Activated CD4-positive, alpha-beta T cell treated with anti-CD3 and anti-CD28 coated beads for 4 hours (primary cell): ENCODE measurements at regions not wholly inside any gene's neighbourhood (a gene's known extent, or its start where the extent isn't known, plus 50 kb on each side); places are given as distances from the start of the nearest gene placed in this dataset.

ENCODE experiments used
- DNase-seq, 2 donors: peaks; one replicate each; pipeline ENCODE4 v3.0.0-alpha.2; 2020

DNA sequence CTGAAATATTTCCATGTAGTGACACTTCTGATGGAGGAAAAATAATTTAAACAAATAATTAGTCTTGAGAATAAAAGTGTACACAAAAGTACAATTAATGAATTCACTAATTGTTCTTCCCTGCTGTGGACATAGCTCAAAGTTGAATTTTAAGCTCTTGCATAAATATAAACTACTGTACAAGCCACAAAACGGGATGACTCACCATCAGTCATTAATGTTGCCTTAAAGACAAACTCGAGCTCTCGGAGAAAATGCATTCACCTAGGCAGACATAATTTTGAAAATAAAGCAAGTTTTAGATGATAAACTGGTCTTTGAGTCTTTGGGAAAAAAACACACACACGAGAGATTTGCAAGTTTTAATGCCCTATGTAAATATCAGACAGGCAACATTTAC, 436.4 kb downstream of the ZNF521 start:
- no peak for DNase-seq

DNA sequence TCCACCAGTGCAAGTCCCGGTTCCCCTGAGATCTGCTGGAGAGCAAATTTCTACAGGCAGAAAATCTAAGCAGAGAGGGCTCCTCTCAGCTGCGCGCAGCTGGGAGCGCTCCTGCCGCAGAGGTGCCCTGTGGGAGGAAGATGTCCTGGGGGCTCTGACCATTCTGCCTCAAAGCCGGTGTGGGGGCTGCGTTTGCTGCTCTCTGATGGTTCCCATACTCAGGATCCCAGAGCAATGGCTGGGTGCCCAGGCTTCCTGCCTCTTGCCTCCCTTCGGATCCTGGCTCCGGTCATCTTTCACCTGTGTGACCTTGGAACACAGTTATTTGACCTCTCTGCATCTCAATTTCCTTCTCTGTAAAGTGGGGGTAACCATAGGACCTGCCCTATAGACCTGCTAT, 434.2 kb downstream of the ZNF521 start:
- DNase-seq, result no peak

DNA sequence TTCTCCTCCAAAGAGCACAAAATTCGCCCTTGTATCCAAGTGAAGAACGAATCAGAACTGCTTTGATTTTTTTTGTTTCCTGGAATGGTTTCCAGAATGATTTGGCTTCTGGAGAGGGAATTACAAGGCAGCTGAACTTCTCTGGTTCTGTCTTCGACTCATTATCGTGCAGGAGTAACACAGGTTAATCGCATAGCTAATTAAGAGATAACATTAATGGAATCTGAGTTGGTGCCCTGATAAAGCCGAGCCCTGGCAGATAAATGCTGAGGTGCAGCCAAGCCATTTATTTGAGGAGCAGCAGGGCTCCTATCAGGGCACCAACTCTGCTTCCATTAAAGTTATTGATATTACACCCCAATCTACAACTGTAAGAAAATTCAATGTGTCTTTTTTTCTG, 433.7 kb downstream of the ZNF521 start:
- DNase-seq, result no peak

DNA sequence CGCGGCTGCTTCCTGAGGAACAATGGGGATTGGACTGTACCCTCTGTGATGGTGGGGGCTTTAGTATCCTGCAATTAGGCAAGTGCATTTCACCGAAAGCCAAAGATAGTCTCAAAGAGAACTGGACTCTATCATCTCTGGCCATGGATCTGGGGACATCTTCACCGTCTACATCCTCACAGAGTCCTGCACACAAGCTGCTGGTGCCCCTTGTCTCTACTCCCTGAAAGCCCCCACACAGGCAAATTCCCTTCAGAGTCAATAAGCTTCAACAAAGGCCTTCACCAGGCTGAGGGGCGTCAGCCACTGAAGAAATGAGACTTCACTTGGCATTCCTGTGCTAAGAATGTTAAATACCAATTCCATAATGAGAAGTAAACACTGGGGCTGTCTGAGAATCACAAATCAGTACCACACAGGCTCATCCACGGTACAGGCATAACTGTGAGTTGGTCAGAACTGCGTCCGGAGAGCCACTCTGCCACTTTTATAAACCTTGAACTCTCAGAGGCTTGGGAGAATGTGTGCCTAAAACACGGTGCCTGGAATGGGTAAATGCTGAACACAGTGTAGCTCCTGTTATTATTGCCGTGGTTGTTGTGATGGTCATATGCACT, 432.7 kb downstream of the ZNF521 start:
- DNase-seq, result no peak

DNA sequence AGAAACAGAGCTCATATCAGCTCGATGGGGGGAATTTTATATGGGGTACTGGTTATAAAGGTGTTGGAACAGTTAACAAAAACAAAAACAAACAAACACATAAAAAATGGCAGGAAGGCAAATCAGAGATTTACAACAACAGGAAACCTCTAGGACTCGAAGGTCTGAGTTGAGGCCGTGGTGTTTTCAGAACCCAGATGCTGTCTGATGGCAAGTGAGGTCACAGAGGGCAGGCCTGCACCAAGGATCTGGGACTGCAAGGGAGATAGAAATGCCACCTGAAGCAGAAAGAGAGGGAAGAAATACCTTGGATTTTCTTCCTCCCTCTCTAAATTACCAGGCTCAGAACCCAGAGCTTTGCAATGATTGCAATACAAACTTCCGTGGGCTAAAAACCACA, 429.5 kb downstream of the ZNF521 start:
- no peak for DNase-seq

DNA sequence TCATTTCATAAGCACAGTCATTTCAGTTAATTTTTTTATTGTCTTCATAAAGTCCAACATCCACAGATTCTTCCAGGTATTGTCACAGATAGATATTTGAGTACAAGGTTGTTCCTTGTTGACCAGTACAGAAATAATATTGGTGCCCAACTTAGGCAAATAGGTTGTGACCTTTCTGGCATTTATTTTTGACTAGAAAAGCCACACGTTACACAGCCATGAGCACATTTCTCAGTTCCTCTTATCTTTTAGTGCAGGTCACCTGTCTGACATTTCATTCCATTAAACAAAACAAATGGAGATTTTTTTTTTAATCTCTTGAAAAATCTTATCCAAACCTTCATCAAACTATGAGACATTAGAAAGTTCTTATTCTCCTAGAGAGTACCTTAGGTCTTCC, 428.8 kb downstream of the ZNF521 start:
- DNase-seq, result no peak

DNA sequence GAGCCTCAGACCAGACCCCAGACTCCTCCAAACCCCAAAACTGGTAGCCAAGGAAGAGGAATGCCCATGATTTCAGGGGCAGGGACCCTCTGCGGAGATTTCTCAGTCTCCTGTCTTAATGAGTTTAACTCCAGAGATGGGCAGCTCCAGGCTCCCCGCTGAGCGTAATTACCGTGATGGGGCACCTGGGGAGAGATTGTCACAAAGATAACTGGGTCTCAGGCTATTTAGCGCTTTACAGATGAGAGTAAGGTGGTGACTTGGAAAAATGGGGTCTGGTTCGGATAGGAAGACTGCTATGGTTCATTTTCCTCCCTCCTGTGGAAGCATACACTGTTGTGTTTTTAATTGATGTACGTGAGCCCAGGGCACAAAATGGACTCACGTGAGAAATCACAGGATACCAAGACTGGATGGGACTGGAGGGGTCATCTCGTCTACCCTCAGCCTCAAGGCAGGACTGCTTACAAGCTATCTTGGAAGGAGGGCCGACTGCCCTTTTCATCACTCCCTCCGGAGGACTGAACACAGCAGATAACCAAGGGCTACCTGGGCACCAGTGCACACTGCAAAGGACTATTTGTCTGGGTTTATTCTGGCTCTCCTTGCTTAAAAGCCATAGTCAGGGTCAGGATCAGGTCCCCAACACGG, 427.8 kb downstream of the ZNF521 start:
- DNase-seq, result no peak

DNA sequence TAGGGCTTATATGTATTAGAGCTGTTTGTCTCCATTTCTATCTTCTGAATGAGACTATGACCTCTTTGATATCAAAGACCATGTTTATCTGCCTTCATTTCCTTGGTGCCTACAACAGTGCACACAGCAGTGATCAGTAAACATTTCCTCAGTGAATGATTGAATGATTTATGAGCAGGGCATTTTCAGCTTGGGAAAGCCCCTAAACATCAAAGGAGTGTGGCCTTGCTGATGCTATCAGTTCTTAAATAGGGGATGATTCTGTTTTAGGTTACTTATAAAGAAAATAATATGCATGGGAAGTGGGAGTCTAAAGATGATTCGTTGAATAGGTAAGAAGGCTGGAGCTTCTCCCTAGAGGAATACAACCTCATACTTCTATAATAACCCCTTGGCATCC, 425.3 kb downstream of the ZNF521 start:
- DNase-seq, result no peak

DNA sequence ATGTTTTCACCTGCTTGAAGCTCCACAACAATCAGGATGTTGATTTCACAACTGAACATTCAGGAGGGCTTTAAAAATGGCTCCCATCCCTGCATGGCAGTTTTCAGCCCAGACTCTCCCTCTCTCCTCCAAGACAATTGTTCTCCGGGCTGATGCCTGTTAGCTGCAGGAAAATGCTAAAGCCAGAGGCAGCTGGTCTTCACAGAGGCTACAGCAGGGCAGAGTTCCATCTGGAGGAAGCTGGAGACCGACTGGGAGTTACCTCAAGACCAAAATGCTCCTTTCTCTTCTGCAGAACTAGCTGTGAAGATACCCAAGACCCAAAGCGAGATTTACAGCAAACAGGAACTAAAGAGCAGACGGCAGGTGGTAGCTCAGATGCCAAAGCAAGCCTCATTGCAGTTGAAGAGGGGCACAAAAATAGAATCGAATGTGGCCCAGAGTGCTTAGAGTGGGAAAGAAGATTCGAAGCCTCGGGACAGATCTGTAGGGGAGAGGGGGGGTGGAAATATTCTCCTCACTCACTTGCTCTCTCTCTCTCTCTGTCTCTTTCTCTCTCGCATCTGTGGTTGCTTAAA, 423.6 kb downstream of the ZNF521 start:
- DNase-seq, result no peak

DNA sequence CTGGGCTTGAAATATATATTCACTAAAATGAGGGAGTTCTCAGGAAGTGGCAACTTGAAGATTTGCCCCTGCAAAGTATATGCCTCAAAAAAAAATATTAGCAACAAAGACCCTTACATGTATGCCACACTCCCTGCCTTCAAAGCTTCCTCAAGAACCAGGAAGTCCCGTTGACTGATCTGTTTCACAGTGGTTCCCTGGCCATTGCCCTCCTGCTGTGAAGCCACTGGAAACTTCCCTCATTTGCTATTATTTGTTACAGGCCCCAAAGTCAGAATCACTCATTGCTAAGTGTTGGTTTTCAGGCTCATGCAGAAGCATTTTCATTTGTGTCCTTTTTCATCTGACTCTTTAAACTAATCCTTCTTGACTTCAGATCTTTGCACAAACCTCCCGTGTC, 421.5 kb downstream of the ZNF521 start:
- no peak for DNase-seq

DNA sequence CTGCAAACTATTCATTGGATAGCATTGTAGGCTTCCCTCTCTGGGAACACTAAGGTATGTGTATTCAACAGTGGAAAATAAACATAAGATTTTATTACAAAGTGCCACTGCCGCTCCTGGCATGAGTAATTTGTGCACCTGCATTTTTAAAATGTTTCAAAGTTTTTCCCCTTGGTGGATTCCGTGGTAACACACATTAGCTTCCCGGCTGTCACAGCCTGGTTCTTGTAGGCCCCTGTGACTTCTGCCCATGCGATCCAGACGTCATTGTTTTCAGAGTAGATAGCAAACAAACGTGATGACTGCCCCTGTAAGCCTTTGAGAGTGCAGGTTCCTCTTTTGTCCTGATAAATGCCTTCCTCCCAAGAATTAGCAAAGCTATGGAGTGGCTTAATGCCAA, 421.0 kb downstream of the ZNF521 start:
- no peak for DNase-seq

DNA sequence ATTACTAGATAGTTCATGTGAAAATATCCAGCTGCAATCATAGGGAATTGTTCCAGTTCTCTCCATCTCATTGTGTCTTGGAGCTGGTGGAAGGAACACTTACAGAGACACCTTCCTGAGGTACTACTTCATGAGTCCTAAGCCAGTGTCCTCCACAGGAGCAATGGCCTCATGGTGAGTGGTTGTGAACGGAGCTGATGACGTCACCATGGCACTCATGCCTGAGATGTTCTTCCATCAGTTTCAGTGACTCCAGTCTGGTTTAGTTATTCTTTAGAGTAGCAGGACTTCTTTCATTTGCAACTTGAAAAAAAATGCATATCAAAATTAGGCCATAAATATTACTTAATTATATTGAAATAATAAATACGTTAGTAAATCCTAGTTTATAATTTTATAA, 418.6 kb downstream of the ZNF521 start:
- DNase-seq, result no peak

DNA sequence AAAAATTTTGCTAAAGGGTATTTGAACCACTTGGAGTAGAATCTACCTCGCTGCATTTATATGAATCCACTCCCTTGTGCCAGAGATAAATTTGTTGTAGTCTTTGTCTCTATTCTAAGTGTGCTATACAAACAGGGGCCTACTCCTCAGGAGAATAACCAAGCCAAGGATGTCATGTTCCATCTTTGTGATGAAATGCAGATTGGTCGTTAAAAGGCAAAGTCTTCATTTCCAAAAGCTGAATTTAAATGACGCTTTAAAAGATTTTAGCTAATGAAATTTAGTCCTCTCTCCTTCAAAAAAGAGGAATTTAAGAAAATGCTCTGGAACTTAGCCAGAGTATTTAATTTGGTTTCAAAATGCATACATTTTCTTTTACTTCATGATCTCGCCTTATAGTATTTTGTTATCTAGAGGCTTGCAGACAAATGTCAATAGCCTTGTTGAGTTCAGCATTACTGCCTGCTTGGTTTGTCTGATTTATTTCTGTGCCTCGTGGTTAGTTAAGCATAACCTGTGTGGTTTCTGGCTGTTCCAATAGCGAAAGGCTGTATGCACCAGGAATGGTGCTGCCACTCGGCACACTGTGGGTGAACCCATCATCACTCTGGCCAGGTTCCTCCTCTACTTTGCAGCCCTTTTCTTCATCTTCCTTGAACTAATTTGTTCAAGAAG, 417.6 kb downstream of the ZNF521 start:
- no peak for DNase-seq

DNA sequence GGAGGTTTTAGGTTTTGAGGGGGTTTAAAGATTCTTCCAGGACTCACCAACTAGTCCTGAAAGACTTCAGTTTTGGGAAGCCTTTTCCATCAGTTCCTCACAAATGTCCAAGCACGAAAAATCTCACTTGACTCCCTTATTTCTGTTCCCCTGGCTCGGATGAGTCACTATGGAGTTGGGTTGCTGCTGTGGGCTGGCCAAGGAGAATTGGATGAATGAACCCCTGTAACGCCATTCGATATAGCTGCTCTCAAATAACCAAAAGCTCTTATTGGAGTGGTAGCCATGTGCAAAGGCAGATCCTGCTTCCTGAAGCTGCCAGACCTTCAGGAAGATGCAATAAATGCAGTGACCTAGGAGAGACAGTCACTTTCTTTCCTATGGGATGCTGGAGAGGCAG, 417.0 kb downstream of the ZNF521 start:
- no peak for DNase-seq

DNA sequence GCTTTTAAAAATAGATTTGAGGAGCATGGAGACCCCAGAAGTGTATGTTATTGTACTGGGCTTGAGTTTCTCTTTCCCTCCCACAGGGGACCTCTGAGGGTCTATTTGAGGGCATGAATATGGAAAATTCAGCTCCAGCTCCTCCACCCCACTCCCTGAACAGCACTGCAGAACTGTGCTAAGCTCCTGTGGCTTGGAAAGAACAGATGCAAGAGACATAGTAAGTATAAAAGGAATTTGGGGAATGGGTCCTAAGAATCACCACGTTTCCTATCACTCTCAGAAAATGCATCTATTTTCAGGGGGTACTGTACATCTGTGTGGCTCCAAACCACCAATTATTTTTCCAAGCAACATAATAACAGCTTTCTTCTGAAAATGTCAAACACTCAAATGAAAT, 416.1 kb downstream of the ZNF521 start:
- no peak for DNase-seq

DNA sequence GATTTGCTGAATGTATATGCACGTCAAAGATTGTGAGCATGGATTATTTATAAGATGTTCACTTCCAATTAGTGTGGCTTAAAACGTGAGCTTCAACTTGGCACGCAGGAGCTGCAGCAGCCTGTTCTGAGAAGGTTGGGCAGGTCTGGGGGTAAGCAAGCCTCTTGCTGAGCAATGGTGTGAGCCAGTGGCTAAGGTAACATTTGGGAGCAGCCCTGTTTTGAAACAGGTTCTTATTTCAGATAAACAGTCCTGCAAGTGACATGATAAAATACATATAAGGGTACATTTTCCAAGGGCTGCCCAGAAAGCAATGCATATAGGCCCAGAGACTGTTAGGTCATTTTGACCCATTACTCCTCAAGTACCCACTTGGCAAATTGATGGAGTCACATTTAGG, 415.3 kb downstream of the ZNF521 start:
- DNase-seq, result no peak

DNA sequence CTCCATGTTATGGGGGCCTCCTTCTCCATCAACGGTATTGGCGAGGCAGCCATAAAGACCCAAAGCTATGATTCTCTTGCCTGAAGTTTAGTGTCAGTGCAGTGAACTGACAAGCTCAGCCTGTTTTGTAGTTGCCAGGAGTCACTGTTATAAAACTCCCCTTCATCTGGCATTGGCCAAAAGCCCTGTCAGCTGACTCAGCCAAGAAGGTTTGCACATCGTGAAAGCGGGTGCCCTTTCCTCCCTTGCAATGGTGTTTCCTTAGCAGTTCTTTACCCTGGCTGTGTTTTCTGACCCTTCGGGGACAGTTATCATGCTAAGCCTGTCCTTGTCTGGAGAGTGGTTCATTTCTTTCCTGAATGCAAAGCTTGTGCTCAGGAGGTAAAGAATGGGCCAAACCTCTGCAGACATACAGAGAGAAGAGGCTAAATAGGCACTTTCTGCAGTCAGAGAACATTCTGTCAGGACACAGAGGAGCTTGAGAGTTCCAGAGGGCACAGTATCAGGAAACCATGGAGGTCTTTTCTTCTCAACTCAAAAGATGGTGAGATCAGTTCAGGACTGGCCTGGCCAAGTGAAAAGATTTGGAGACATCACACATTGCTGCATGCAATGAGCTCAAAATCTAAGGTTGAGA, 414.2 kb downstream of the ZNF521 start:
- DNase-seq, result no peak

DNA sequence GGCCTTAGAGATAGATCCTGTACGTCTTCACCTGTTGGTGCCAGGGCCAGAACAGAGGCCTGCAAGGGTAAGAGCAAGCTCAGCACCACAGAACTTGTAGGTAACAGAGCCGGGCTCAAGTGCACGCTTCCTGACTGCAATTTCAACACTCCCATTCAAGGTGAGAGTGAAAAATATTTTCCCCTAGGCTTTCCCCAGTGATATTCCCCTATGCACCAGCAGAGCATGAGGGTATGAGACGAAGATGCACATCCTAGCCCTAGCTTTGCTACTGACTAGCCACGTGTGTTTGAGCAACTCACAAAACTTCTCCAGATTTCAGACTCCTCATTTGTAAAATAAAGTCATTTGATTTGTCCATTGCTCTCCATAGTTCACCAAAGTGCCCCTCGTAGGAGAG, 411.6 kb downstream of the ZNF521 start:
- no peak for DNase-seq

DNA sequence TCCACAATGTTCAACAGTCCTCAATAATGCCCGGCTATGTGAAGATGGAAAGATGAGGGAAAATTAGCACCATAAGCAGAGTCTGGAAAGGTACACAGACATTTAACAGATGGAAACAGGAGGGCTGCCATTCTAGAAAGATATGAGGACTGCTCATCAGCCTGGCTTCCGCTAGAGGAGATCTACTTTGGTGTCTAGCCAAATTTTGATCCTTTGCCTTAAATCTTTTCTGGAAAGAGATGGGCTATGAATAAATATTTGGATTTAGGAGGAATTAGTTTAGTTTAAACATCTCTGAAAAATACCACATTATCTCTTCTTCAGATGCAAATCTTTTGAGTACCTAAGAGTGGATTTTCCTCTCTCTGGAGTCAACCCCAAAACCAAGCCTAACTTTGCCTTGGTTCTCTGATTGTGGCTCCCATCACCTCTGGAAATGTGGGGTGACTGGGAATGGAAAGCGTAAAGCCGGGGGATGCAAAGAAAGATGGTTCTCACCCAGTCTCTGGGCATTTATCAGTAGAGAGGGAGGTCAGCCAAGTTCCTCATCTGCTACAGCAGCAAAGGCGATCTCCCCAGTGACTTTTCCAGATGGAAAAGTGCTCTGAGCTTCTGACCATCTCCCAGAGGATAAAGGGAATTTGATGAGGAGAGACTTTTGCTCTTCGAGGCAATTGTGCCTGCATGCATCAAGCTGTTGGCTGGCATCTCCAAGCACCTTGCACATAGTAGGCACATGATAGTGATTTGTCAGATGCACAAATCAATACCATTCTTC, 410.6 kb downstream of the ZNF521 start:
- DNase-seq, result no peak

DNA sequence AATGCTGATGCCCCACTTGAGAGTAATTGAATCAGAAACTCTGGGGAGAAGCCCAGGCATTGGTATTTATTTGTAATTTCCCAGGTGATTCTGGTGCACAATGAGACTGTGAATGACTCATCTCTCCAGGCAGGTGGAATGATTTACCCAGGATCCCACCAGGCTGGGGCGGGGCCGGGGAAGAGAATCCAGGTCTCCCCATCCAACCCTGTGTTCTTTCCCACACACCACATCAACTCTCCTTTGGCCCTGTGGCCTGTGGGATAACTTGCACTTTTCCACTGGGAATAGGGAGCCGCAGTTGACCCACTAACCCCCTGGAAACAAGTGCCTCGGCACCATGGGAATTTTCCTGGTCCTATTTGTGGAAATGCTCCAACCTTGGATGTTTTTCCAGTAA, 409.8 kb downstream of the ZNF521 start:
- DNase-seq, result no peak

DNA sequence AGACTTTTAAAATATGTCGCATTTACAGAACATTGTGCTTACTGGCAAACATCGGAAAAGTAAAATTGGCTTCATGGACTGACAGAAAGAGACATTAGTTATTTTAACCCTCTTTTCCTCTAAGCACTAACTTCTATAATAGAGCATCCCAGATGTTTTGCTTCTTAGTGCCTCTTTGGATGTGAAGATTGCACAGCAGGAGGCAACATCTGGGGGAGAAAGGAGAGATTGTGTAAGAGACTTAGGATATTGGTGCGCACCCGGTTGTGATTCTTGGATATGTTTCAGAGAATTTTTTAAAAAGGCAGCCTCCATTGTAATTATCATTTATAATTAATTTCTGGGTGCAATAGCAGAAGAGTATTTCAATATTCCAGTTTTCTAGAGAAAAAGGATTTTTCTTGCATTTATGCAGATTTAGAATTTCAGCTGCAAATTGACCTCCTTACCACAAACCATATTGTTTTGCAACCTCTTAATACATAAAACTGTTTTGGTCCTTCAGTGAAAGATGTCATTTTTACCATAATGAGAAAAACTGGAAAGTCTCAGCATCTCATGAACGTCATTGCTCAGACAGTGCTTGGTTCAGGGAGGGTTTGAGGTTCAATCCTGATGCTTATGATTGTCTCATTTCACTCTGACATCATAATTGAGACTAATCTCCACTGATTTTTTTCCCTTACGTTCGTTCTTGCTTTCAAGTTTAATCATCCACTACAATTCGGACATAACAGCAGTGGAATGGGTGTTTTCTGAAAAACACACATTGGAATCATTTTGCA, 404.3 kb downstream of the ZNF521 start:
- no peak for DNase-seq

DNA sequence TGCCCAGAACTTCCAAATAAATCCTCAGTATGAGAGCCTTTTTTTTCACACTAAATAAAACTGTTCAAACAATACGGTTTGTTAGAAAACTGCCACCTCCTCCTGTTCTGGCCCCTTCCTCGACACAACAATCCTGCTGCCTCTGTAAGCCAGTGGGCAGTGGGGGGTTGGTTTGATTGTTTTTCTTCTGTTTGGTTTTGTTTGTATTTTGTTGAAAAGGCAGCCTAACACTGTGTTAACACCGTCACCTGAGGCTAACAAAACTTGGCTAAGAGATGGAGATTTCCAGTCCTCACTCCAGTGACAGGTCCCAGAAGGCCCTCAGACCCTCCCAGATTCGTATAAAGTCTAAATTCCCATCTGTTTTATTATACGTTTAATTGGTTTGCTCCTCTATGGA, 402.1 kb downstream of the ZNF521 start:
- DNase-seq, result no peak
